Liver (tissue), 8 donors: ENCODE measurements at regions not wholly inside any gene's neighbourhood (a gene's known extent, or its start where the extent isn't known, plus 50 kb on each side); places are given as distances from the start of the nearest gene placed in this dataset.

Experiments used
- DNase-seq: peaks from one replicate; pipeline ENCODE4 v3.0.0-alpha.2; 2017; ENCODE audit warnings: low spot score
- H3K27ac ChIP-seq, 2 donors: one replicate each; pipeline ENCODE4 v1.7.0; 2013; ENCODE audit warnings: inconsistent platforms in 2 of 2, low read length in 2 of 2, control low read depth in 1 of 2, low read depth in 1 of 2, mild to moderate bottlenecking in 1 of 2
- H3K27me3 ChIP-seq, 4 donors: one replicate each; pipeline versions ENCODE4 v1.6.1 to v1.7.0; 2013; ENCODE audit warnings: low read length in 3 of 4, inconsistent platforms in 1 of 4, mild to moderate bottlenecking in 1 of 4, moderate library complexity in 1 of 4; ENCODE audit not compliant: control insufficient read depth in 4 of 4, insufficient read depth in 4 of 4
- H3K36me3 ChIP-seq, 4 donors: one replicate each; pipeline versions ENCODE4 v1.6.1 to v1.7.0; 2013; ENCODE audit warnings: low read length in 3 of 4, mild to moderate bottlenecking in 3 of 4, low read depth in 1 of 4, moderate library complexity in 1 of 4; ENCODE audit not compliant: control insufficient read depth in 4 of 4, insufficient read depth in 3 of 4
- H3K4me1 ChIP-seq, 4 donors: one replicate each; pipeline versions ENCODE4 v1.6.1 to v1.7.0; 2013; ENCODE audit warnings: low read length in 3 of 4, mild to moderate bottlenecking in 3 of 4, moderate library complexity in 1 of 4; ENCODE audit not compliant: control insufficient read depth in 4 of 4, insufficient read depth in 4 of 4
- H3K4me3 ChIP-seq, 3 donors: one replicate each; pipeline versions ENCODE4 v1.6.1 to v1.7.0; 2013; ENCODE audit warnings: low read length in 3 of 3, control low read depth in 1 of 3, low read depth in 1 of 3, mild to moderate bottlenecking in 1 of 3
- H3K9ac ChIP-seq, 2 donors: one replicate each; pipeline ENCODE4 v1.7.0; 2013; ENCODE audit warnings: low read length in 2 of 2, mild to moderate bottlenecking in 2 of 2, moderate library complexity in 2 of 2, control low read depth in 1 of 2, low read depth in 1 of 2
- H3K9me3 ChIP-seq, 4 donors: one replicate each; pipeline versions ENCODE4 v1.6.1 to v1.7.0; 2013; ENCODE audit warnings: low read length in 3 of 4; ENCODE audit not compliant: control insufficient read depth in 4 of 4
- ATF3 ChIP-seq: IDR thresholded peaks from 2 replicates; pipeline ENCODE4 v1.6.1; 2016; ENCODE audit warnings: antibody characterized with exemption
- CTCF ChIP-seq: fragments of 150-350 bp; IDR thresholded peaks from 2 replicates; pipeline ENCODE4 v1.5.1; 2017; ENCODE audit warnings: improper control_type of control experiment, low read depth, low read length; ENCODE audit not compliant: missing input control
- EGR1 ChIP-seq, 2 donors: IDR thresholded peaks; 2 replicates each; pipeline ENCODE4 v1.6.1; 2016 to 2018; ENCODE audit warnings: antibody characterized with exemption in 2 of 2, low read depth in 2 of 2
- FOXA1 ChIP-seq: IDR thresholded peaks from 2 replicates; pipeline ENCODE4 v1.6.1; 2016; ENCODE audit warnings: antibody characterized with exemption
- FOXA2 ChIP-seq: IDR thresholded peaks from 2 replicates; pipeline ENCODE4 v1.6.1; 2016; ENCODE audit warnings: antibody characterized with exemption
- HNF4A ChIP-seq, 2 donors: conservative IDR thresholded peaks; 2 replicates each; pipeline ENCODE4 v1.6.1; 2016; ENCODE audit warnings: antibody characterized with exemption in 2 of 2, mild to moderate bottlenecking in 2 of 2
- HNF4G ChIP-seq: IDR thresholded peaks from 2 replicates; pipeline ENCODE4 v1.6.1; 2016; ENCODE audit warnings: antibody characterized with exemption
- JUND ChIP-seq, 2 donors: IDR thresholded peaks; 2 replicates each; pipeline ENCODE4 v1.6.1; 2016; ENCODE audit warnings: antibody characterized with exemption in 2 of 2
- MAX ChIP-seq: IDR thresholded peaks from 2 replicates; pipeline ENCODE4 v1.6.1; 2016; ENCODE audit warnings: antibody characterized with exemption
- RAD21 ChIP-seq, 2 donors: IDR thresholded peaks; 2 replicates each; pipeline ENCODE4 v1.6.1; 2016; ENCODE audit warnings: antibody characterized with exemption in 2 of 2, mild to moderate bottlenecking in 2 of 2
- RXRA ChIP-seq, 2 donors: IDR thresholded peaks; 2 replicates each; pipeline ENCODE4 v1.6.1; 2017 to 2018; ENCODE audit warnings: antibody characterized with exemption in 2 of 2, mild to moderate bottlenecking in 1 of 2
- SP1 ChIP-seq: IDR thresholded peaks from 2 replicates; pipeline ENCODE4 v1.6.1; 2018; ENCODE audit warnings: antibody characterized with exemption, mild to moderate bottlenecking
- TAF1 ChIP-seq: conservative IDR thresholded peaks from 2 replicates; pipeline ENCODE4 v1.6.1; 2016; ENCODE audit warnings: antibody characterized with exemption, mild to moderate bottlenecking
- YY1 ChIP-seq: IDR thresholded peaks from 2 replicates; pipeline ENCODE4 v1.6.1; 2016; ENCODE audit warnings: antibody characterized with exemption, mild to moderate bottlenecking
- WGBS: extraction: QIAGEN DNeasy Blood & Tissue Kit; methylation state at CpG from one replicate; pipeline ENCODE4 v1.1.7; 2013; 5-methylcytosine and 5-hydroxymethylcytosine counted together
- donor health status: healthy.
- donor health status: healthy.
- donor health status: healthy.
- donor health status: healthy.
- donor health status: healthy.

GRCh38 chr5:89694026-89694550 lies 715.5 kb downstream of the CETN3 start:
- H3K27ac ChIP-seq = no peak overlapping the region
- no peak for TF ChIP-seq RAD21 (IDR thresholded peaks at IDR 0.05)
- TF ChIP-seq JUND (IDR thresholded peaks at IDR 0.05) = no peak
- no peak for TF ChIP-seq CTCF
- H3K9me3 ChIP-seq = no peaks in the 10 kb centered on the region
- no peaks in the 10 kb centered on the region for H3K27me3 ChIP-seq
- no peak overlapping the region for H3K4me3 ChIP-seq
- 65% methylated on average over 3 of the region's 3 CpGs for WGBS
- H3K4me1 ChIP-seq = no peaks in the 10 kb centered on the region
- H3K36me3 ChIP-seq = no peaks in the 10 kb centered on the region
- no peak for DNase-seq
- no peak overlapping the region for H3K9ac ChIP-seq

GRCh38 chr5:89690331-89690730 lies 719.2 kb downstream of the CETN3 start:
- Histone ChIP-seq H3K4me1 (no peaks in the 10 kb centered on the region), H3K9ac (no peak overlapping the region), H3K4me3 (no peak overlapping the region), H3K27me3 (no peaks in the 10 kb centered on the region), H3K36me3 (no peaks in the 10 kb centered on the region), H3K9me3 (no peaks in the 10 kb centered on the region), H3K27ac (no peak overlapping the region)
- TF ChIP-seq ATF3 (no peak), HNF4A (conservative IDR thresholded peaks at IDR 0.05) (no peak), MAX (no peak), EGR1 (IDR thresholded peaks at IDR 0.05; ENCODE audit: low read depth in 2 of 2) (no peak), TAF1 (no peak), YY1 (no peak), FOXA2 (no peak), RAD21 (IDR thresholded peaks at IDR 0.05) (no peak), CTCF (no peak), FOXA1 (no peak), RXRA (IDR thresholded peaks at IDR 0.05) (no peak), HNF4G (no peak)
- DNase-seq = no peak
- WGBS = 85% methylated on average over 1 of the region's 1 CpG

- Histone ChIP-seq H3K36me3 (no peaks in the 10 kb centered on the region), H3K9ac (no peak overlapping the region), H3K4me1 (no peaks in the 10 kb centered on the region), H3K27ac (no peak overlapping the region), H3K27me3 (no peaks in the 10 kb centered on the region), H3K9me3 (no peaks in the 10 kb centered on the region), H3K4me3 (no peak overlapping the region)
- 44% methylated on average over 4 of the region's 4 CpGs for WGBS
- TF ChIP-seq RXRA (IDR thresholded peaks at IDR 0.05) (no peak), SP1 (no peak), MAX (no peak), YY1 (no peak), RAD21 (IDR thresholded peaks at IDR 0.05) (no peak), ATF3 (no peak), CTCF (no peak)
- DNase-seq = no peak
These were observed 723.3 kb downstream of the CETN3 start for GRCh38 chr5:89686081-89686765.
